GM12878 (cell line): ENCODE measurements at regions not wholly inside any gene's neighbourhood (a gene's known extent, or its start where the extent isn't known, plus 50 kb on each side); places are given as distances from the start of the nearest gene placed in this dataset.

Source experiments
- ATAC-seq: fragments of 200-7000 bp; cut with Tn5 transposase; 3 replicates; pipeline ENCODE4 v1.9.1; 2020; ENCODE audit warnings: mild to moderate bottlenecking, moderate library complexity
- BruUV-seq: library from RNA; stranded (reverse); fragments of 400-500 nt; replicated peaks from 2 replicates; lab custom pipeline; 2021; lab: Mats Ljungman, UMichigan
- CTCF ChIA-PET: fragments of 300-600 bp; sonication (Branson Sonifier 250); formaldehyde crosslinking; extraction: SDS; loops from one replicate; lab custom pipeline; 2021; ENCODE audit warnings: inconsistent platforms; lab: Yijun Ruan, JAX
- POLR2A ChIA-PET: fragments of 350-600 bp; formaldehyde crosslinking; extraction: SDS; loops from one replicate; lab custom pipeline; 2021; ENCODE audit warnings: inconsistent platforms; lab: Charles Lee
- RAD21 ChIA-PET: fragments of 300-600 bp; sonication (Branson Sonifier 250); formaldehyde crosslinking; loops from one replicate; lab custom pipeline; 2023; ENCODE audit warnings: antibody characterized with exemption; ENCODE audit not compliant: unreplicated experiment; lab: Charles Lee
- SMC1A ChIA-PET: fragments of 300-600 bp; sonication (Branson Sonifier 250); formaldehyde crosslinking; loops from one replicate; lab custom pipeline; 2023; ENCODE audit not compliant: unreplicated experiment, uncharacterized antibody; lab: Charles Lee
- DNase-seq: peaks from one replicate; pipeline ENCODE4 v3.0.0-alpha.2; 2011; ENCODE audit warnings: low read depth, low spot score
- FAIRE-seq: peaks from 3 replicates; lab custom pipeline; 2011; peaks lifted over from hg19 to GRCh38; lab: Jason Lieb, UNC
- H2AFZ ChIP-seq: 2 replicates; pipeline ENCODE4 v1.6.0; 2011; ENCODE audit warnings: low read depth, low read length, control low read depth; ENCODE audit not compliant: control insufficient read depth
- H3K27ac ChIP-seq: 2 replicates; pipeline ENCODE4 v1.5.1; 2011; ENCODE audit warnings: control low read depth; ENCODE audit not compliant: control insufficient read depth, insufficient read depth
- H3K27me3 ChIP-seq, 2 experiments: replicated peaks in 1 of 2; 2 replicates each; pipeline versions ENCODE4 v1.6.0 to v1.6.1; 2011; ENCODE audit warnings: low read length in 1 of 2; ENCODE audit not compliant: control insufficient read depth in 2 of 2, insufficient read depth in 2 of 2
- H3K36me3 ChIP-seq, 2 experiments: 2 replicates each; pipeline ENCODE4 v1.5.1; 2011; ENCODE audit warnings: low read length in 1 of 2; ENCODE audit not compliant: control insufficient read depth in 2 of 2, insufficient read depth in 2 of 2
- H3K4me1 ChIP-seq: 2 replicates; pipeline ENCODE4 v1.6.1; 2011; ENCODE audit warnings: mild to moderate bottlenecking, low read length, moderate library complexity, mixed read lengths; ENCODE audit not compliant: control insufficient read depth, insufficient read depth
- H3K4me2 ChIP-seq: 2 replicates; pipeline ENCODE4 v1.6.0; 2011; ENCODE audit warnings: control low read depth; ENCODE audit not compliant: control insufficient read depth, insufficient read depth
- H3K4me3 ChIP-seq: fragments of 200-600 bp; sonication (generic); 2 replicates; pipeline ENCODE4 v1.5.1; 2016
- H3K79me2 ChIP-seq: 2 replicates; pipeline ENCODE4 v1.6.0; 2011; ENCODE audit warnings: low read length; ENCODE audit not compliant: control insufficient read depth, insufficient read depth
- H3K9ac ChIP-seq: 2 replicates; pipeline ENCODE4 v1.8.0; 2011; ENCODE audit warnings: low read length, control low read depth, mixed read lengths; ENCODE audit not compliant: control insufficient read depth, insufficient read depth
- H3K9me3 ChIP-seq: replicated peaks from 3 replicates; pipeline ENCODE4 v1.5.1; 2011; ENCODE audit warnings: mild to moderate bottlenecking, low read length; ENCODE audit not compliant: control insufficient read depth, insufficient read depth
- H4K20me1 ChIP-seq: 2 replicates; pipeline ENCODE4 v1.6.0; 2011; ENCODE audit not compliant: control insufficient read depth, insufficient read depth
- ESRRA ChIP-seq: IDR thresholded peaks from 2 replicates; pipeline ENCODE4 v1.6.1; 2012; ENCODE audit warnings: mild to moderate bottlenecking, low read length, improper control_type of control experiment
- GABPA ChIP-seq: IDR thresholded peaks from 2 replicates; pipeline ENCODE4 v1.6.1; 2014; ENCODE audit warnings: antibody characterized with exemption, low read depth, mild to moderate bottlenecking, inconsistent platforms
- HCFC1 ChIP-seq: fragments of 150-350 bp; IDR thresholded peaks from 2 replicates; pipeline ENCODE4 v1.6.1; 2014; ENCODE audit warnings: low read length
- HDAC6 ChIP-seq: fragments of 200-600 bp; sonication (generic); IDR thresholded peaks from one replicate; pipeline ENCODE4 v1.8.0; 2017; ENCODE audit warnings: antibody characterized with exemption; ENCODE audit not compliant: unreplicated experiment
- KAT2A ChIP-seq: conservative IDR thresholded peaks from 2 replicates; pipeline ENCODE4 v1.6.1; 2011; ENCODE audit warnings: low read depth, low read length; ENCODE audit not compliant: control insufficient read depth
- NR2C1 ChIP-seq: fragments of 450-650 bp; IDR thresholded peaks from 2 replicates; pipeline ENCODE4 v1.6.1; 2017; ENCODE audit warnings: antibody characterized with exemption, mild to moderate bottlenecking, moderate library complexity
- POU2F2 ChIP-seq: IDR thresholded peaks from 3 replicates; pipeline ENCODE4 v1.6.1; 2011; ENCODE audit warnings: low read depth, mild to moderate bottlenecking, low read length, borderline replicate concordance
- SMAD1 ChIP-seq: fragments of 450-650 bp; IDR thresholded peaks from 2 replicates; pipeline ENCODE4 v1.6.1; 2018; ENCODE audit warnings: mild to moderate bottlenecking, low read depth; ENCODE audit not compliant: partially characterized antibody
- SUPT20H ChIP-seq: IDR thresholded peaks from 2 replicates; pipeline ENCODE4 v1.6.1; 2011; ENCODE audit warnings: low read depth, mild to moderate bottlenecking, low read length, moderate library complexity, borderline replicate concordance; ENCODE audit not compliant: control insufficient read depth
- TAF1 ChIP-seq: IDR thresholded peaks from 2 replicates; pipeline ENCODE4 v1.6.1; 2011; ENCODE audit warnings: mild to moderate bottlenecking, low read depth, low read length, borderline replicate concordance
- ZBTB33 ChIP-seq: fragments of 450-650 bp; IDR thresholded peaks from 2 replicates; pipeline ENCODE4 v1.6.1; 2017; ENCODE audit warnings: mild to moderate bottlenecking
- WGBS: methylation state at CpG from one replicate; pipeline ENCODE4 v1.1.6; 2016; ENCODE audit warnings: low lambda C conversion rate; ENCODE audit not compliant: insufficient replicate concordance, insufficient coverage; ENCODE audit errors: missing lambda C conversion rate; 5-methylcytosine and 5-hydroxymethylcytosine counted together
- in situ Hi-C: fragments of 300-500 bp; cut with MboI; formaldehyde crosslinking; loops from 9 replicates; pipeline ENCODE4 v1.14.3; 2018; ENCODE audit warnings: mixed read lengths
- intact Hi-C: fragments of 100-400 bp; cut with micrococcal nuclease; formaldehyde crosslinking; loops from one replicate; pipeline ENCODE4 v1.14.2; 2022; ENCODE audit not compliant: unreplicated experiment
- TF ChIP-seq, protein P1 (sequence below): fragments of 450-650 bp; IDR thresholded peaks from 2 replicates; pipeline ENCODE4 v1.6.1; 2018; ENCODE audit warnings: mild to moderate bottlenecking, low read depth, moderate library complexity; ENCODE audit not compliant: partially characterized antibody

DNA sequence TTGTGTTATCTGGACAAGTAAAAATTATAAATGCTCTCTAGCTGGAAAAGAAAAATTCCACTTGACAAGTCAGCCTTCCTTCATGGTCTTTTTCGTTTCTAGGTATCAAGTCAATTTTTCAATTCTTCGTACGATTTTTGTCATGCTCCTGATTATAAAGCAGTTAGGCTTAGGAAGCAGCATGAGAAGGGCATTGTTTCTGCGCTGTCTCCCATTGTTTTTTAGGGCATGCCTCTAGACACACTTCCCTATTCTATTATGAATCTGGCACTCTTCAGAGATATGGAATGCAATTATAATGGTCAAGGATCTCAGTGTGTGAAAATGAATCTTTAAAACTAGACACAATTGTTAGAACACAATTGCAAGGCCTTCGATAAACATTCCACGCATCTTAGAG lies 164.1 kb upstream of the FAT1 start:
- in situ Hi-C loops = no loop called here
- BruUV-seq = no TSS peak
- Histone ChIP-seq H3K27me3 (no peaks in the 10 kb centered on the region), H3K79me2 (no peaks in the 10 kb centered on the region), H4K20me1 (no peaks in the 10 kb centered on the region), H2AFZ (no peak overlapping the region), H3K27ac (no peak overlapping the region), H3K4me1 (no peaks in the 10 kb centered on the region), H3K9me3 (no peaks in the 10 kb centered on the region; the same call in 2 of the 3 replicates), H3K4me2 (no peak overlapping the region), H3K9ac (no peak overlapping the region), H3K4me3 (no peak overlapping the region), H3K36me3 (no peaks in the 10 kb centered on the region)
- FAIRE-seq (no peak), DNase-seq (no peak), ATAC-seq (no peak)
- SMC1A ChIA-PET = interaction anchor here (0.5 kb wide), 1 partner anchor 1263 kb away, joined by 3 read pairs; no protein-coding TSS in a partner anchor
- RAD21 ChIA-PET = no interaction called here
- TF ChIP-seq SUPT20H (no peak), GABPA (no peak), NR2C1 (no peak), HDAC6 (no peak)
- CTCF ChIA-PET = no interaction called here
- POLR2A ChIA-PET = no interaction called here
- 50% methylated on average over 6 of the region's 6 CpGs for WGBS
- intact Hi-C loops = no loop called here

DNA sequence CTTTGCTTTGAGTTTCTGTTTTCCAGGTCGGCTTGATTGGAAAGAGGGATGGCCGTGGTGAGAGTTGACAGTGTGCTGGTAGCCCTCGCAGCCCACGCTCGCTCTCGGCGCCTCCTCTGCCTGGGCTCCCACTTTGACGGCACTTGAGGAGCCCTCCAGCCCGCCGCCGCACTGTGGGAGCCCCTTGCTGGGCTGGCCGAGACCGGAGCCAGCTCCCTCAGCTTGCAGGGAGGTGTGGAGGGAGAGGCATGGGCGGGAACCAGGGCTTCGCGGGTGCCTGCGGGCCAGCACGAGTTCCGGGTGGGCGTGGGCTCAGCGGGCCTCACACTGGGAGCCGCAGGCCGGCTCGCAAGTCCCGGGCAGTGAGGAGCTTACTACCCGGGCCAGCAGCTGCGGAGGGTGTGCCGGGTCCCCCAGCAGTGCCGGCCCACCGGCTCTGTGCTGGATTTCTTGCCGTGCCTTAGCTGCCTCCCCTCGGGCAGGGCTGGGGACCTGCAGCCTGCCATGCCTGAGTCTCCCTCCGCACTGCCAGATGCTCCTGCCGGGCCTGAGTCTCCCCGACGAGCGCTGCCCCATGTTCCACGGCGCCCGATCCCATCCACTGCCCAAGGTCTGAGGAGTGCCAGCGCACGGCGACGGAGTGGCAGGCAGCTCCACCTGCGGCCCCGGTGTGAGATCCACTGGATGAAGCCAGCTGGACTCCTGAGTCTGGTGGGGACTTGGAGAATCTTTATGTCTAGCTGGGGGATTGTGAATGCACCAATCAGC lies 166.4 kb upstream of the FAT1 start:
- Histone ChIP-seq H3K4me1 (no peaks in the 10 kb centered on the region), H3K27me3 (no peaks in the 10 kb centered on the region), H3K4me3 (no peak overlapping the region), H3K27ac (no peak overlapping the region), H3K4me2 (no peak overlapping the region), H3K9me3 (no peaks in the 10 kb centered on the region; the same call in 2 of the 3 replicates), H4K20me1 (no peaks in the 10 kb centered on the region), H3K79me2 (no peaks in the 10 kb centered on the region), H2AFZ (no peak overlapping the region), H3K9ac (no peak overlapping the region), H3K36me3 (no peaks in the 10 kb centered on the region)
- RAD21 ChIA-PET = no interaction called here
- SMC1A ChIA-PET = no interaction called here
- POLR2A ChIA-PET = no interaction called here
- in situ Hi-C loops (no loop called here), intact Hi-C loops (no loop called here)
- BruUV-seq = no TSS peak
- CTCF ChIA-PET = no interaction called here
- no peak for FAIRE-seq
- TF ChIP-seq ZBTB33 (no peak), TAF1 (no peak), HCFC1 (no peak), POU2F2 (no peak), SMAD1 (no peak), ESRRA (no peak), KAT2A (no peak)
- TF ChIP-seq, protein P1, sequence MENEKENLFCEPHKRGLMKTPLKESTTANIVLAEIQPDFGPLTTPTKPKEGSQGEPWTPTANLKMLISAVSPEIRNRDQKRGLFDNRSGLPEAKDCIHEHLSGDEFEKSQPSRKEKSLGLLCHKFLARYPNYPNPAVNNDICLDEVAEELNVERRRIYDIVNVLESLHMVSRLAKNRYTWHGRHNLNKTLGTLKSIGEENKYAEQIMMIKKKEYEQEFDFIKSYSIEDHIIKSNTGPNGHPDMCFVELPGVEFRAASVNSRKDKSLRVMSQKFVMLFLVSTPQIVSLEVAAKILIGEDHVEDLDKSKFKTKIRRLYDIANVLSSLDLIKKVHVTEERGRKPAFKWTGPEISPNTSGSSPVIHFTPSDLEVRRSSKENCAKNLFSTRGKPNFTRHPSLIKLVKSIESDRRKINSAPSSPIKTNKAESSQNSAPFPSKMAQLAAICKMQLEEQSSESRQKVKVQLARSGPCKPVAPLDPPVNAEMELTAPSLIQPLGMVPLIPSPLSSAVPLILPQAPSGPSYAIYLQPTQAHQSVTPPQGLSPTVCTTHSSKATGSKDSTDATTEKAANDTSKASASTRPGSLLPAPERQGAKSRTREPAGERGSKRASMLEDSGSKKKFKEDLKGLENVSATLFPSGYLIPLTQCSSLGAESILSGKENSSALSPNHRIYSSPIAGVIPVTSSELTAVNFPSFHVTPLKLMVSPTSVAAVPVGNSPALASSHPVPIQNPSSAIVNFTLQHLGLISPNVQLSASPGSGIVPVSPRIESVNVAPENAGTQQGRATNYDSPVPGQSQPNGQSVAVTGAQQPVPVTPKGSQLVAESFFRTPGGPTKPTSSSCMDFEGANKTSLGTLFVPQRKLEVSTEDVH = no peak
- DNase-seq = no peak
- 68% methylated on average over 20 of the region's 46 CpGs for WGBS
- no peak for ATAC-seq
